Activated CD8-positive, alpha-beta memory T cell treated with anti-CD3 and anti-CD28 coated beads for 1 hour (primary cell): ENCODE measurements at regions not wholly inside any gene's neighbourhood (a gene's known extent, or its start where the extent isn't known, plus 50 kb on each side); places are given as distances from the start of the nearest gene placed in this dataset.

ENCODE experiments used
- DNase-seq, 2 donors: peaks; one replicate each; pipeline ENCODE4 v3.0.0-alpha.2; 2020; ENCODE audit warnings: low read depth in 1 of 2; ENCODE audit errors: extremely low read depth in 1 of 2

DNA sequence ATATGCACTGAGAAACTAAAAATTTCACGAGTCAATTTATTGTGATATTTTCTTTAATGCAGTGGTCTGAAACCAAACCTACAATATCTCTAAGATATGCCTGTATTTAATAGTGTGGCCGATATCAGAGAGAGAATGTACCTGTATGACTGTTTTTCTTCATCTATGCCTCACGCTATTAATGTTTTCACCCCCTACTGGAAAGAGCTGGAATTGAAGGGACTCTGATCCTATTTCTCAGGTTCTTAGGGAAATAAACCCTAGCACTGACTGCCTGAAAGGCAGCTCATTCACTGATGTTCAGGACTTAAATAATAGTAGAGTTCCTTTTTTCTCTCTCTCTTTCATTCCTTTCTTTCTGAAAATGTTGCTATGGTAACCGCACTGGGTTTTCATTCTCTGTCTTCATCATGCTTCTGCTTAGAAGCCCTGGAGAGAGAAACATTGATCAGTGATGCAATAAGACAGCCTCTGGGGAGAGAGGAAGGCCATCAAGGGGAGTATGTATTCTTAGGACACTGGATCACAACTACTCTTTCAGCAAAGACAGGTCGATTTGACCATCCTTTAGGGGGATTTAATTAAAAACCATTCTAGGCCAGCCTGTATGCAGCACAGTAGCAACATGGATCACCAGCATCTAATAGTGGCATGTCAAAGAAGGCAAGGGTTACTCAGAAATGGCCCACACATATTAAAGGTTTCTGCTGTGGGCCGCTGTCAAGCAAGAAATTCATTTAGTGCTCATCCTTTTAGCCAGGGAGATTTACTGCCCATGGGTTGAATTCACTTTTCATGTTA is 1135.7 kb downstream of the IGSF11 start:
- no peak for DNase-seq

DNA sequence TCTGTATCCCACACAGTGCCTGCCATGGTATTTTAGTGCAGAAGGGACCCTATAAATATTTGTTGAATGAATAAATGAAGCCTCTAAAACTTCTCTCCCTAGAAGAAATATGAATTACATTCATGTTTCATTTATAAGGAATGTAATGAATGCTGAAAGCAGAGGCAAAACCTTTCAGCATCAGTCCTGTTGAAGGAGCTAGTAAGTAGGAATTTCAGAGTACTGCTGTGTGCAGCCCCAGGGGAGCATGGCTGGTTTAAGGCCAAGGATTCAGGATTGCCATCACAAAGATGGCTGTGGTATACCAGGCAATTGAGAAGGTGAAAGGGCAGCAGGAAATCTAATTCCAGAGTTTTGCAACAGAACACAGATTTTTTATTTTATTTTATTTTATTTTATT is 1131.4 kb downstream of the IGSF11 start:
- no peak for DNase-seq

DNA sequence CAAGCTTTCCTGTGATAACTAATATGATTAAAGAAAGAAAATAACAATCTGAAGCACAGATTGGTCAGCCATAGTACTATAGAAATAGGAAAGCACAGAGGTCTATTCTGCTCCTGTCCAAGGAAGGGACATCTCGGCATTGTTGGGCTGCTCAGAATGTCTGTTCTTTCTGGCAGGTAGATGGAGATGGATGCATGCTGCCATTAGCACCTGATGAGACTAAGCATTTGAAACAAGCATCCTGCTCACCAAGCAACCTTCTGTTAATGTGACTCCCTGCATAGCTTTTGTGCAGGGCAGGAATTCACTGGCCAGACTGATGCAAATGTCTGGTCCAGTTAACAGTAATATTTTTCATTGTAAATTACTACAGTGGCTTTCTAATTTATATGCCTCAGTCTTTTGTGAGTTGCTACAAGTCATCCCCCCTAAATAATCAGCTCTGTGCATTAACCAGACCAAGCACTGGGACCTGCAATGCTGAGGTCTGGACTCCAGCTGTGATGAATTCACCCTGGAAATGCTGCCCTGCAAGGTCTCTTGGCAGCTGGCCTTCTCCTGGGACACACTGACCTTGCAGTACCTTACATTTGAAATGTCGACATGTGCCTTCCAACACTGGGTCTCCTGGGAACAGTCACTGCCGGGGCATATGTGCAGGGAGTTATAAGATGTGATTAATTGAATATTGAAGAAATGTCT is 1123.7 kb downstream of the IGSF11 start:
- no peak for DNase-seq

DNA sequence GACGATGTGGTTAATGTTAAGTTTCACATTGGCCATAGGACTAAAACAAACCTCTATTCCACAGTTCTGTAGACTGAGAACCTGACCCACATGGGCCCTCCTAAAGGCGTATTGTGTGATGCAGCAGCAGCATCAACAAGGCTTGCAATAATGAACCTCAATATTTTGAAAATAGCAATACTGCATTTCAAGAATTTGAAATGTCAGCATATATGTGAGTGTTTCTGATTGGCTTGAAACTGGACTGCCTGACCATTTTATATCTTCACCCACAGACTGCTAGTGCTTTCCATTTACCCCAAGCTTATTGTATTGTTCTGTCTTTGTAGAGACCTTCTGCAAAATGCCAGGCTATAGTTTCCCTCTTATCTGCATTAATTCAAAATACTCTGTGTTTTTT is 1122.3 kb downstream of the IGSF11 start:
- no peak for DNase-seq

DNA sequence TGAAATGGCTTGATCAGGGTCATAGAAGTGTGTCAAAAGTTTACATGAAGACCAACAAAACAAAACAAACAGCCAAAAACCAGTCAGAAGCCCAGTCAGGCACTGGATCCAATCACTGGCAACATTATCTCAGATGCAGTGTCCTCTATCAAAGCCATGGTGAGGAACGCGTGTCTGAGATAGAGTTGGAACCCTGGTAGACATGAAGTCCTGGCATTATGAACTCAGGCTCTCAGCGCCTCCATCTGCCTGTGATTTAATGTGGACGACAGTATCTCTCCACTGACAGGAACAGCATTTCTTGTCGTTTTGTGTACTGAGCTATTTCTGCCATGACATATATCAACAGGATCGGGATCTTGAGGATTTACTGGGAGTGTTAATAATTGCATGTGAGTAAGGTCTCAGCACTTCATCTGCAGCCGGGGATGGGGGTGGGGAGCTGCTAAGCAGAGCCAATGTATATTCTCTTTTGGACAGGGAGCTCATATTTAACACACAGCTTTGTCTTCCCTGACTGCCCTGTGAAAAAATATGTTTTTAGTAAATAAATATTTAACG is 1120.0 kb downstream of the IGSF11 start:
- DNase-seq, result no peak

DNA sequence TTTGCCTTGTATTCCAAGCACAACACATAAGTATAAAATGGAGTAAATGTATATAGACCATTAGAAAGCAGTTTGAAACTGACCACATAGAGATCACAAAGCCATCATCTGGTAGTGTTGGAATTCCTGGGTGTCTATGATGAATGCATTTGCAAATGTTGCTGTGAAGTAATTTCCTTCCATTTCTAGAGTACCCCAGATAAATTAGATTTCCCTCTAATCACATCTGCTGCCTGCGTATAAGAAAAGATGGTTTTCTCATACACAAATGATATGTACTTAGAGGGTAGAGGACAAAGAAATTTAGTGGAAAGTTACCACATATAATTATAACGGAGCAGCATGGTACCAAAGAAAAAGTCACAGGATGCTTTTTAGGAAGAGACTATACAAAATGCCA is 1117.8 kb downstream of the IGSF11 start:
- DNase-seq, result no peak

DNA sequence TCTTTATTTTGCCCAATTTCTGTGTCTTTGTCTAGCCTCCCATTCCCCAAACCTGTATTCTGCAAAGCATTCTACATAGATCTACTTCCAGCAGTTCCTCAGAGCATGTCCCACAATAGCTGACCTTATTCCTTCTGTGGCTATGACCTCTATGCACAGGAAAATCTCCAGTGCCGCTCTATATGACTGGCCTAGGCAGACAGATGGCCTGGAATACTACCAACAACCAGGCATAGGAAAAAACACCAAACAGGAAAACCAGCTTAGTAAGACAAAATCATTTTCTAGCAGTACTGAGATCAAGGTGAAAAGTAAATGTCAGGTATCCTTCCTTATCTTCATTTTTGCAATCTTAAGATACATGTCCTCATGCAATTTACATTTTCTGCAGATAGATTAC is 1115.0 kb downstream of the IGSF11 start:
- DNase-seq, result no peak

DNA sequence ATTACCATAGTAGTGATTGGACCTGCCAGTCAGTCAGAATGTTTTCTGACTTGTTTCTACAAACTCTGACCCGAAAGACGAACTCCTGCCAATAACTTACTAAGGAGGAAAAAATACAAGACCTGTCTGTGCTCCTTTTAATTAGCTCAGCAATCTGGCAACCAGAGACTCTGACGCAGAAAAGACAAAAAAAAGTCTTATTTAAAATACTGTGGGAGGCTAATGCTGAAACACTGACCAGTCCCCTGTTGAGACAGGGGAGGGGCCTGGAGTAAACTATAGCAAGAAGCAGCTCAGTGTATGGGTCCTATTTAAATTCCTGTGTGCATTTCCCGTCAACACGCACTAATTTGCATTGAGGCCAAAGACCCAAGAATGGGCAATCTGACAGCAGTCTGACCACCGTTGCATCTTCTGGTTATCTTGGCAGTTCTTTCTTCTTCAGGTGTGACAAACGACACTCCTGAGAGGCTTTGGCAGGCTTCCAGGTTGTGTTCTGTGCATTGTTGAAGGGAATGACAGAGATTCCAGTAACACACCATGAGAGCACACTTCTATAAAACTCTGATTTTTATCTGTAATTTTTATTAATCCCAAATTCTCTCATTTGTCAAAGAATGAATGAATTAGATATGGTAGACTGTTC is 1114.3 kb downstream of the IGSF11 start:
- DNase-seq, result no peak

DNA sequence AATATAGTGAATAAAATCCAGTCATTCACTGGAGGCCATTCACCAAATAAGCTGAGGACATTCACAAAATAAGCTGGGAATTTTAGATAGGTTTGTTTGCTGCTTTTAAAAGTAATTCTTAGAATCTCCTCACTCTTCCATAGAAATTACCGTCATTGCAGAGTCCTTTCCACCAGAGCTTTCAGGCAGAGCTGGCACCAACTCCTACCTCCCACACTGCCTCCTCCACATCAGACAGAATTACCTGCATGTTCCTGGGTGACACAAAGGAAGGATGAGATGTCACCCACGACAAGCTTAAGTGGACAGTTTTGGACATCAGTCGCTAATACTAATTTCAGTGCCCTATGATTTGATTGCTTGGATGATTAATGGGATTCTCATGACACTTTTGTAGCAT is 1113.2 kb downstream of the IGSF11 start:
- no peak for DNase-seq

DNA sequence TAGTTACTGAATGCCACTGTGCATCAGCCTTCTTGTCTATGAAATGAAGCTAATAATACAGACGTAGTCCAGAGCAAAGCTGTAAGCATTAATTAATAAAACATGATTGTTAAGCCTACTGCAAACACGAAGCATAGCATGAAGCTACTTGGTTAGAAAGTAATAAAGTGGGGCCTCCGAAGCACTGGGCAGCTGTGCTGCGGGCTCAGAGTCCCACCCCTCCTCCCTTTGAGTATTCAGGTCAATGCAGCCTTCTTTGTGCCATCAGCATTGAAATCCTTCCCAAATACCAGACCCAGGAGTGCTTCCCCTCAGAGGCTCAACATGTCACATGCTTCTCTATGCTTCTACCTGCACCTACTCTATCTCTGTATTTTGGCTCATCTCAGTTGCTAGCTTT is 1112.6 kb downstream of the IGSF11 start:
- DNase-seq, result no peak

DNA sequence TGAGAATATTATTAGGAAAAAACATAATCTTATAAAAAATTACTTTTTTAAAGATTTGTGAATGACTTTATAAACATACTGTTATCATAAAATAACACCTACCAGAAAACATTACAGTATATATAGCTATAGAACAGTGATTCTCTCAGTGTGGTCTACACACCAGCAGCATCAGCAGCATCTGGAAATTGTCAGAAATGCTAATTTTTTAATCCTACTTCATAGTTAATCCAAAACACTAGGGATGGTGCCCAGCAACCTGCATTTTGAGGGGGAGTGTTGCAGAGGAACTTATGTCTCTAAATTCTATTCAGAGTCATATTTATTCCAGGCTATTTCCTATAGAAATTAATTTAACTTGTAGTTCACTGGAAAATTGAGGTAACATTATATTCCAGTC is 1107.8 kb downstream of the IGSF11 start:
- DNase-seq, result no peak

DNA sequence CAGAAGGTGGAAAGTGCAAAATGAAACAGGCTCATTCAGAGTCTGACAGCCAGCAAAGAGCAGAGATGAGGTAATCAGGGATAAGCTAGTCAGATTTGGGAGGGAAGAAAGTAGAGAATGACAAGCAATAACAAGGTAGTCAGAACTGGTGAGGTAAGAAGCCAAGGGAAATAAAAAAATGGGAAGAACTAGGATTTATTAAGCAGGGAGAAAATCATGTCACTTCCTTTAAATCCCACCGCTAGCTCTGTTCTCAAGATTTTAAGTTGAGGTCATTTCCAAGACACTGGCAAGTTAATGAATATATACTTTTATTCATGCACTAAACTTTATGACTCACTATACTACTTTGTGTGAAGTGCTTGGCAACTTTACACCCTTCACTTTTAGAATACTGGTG is 1106.8 kb downstream of the IGSF11 start:
- DNase-seq, result no peak

DNA sequence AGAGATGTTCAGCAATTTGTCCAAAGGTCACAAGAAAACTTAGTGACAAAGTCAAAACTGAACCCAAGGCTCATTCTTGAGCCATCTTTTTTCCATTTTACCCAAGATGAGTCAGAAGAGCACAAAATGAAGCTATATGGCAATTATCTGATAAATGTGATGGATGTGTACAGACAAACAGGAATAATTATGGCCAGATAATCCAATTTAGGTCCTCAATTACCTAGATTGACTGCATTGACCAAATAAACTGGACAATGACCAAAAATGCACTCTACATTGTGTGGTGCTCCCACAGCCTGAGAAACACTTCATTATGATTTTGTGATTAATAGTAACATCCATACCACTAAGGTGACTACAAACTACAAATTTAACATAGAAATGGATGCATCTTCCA is 1105.8 kb downstream of the IGSF11 start:
- DNase-seq, result no peak

DNA sequence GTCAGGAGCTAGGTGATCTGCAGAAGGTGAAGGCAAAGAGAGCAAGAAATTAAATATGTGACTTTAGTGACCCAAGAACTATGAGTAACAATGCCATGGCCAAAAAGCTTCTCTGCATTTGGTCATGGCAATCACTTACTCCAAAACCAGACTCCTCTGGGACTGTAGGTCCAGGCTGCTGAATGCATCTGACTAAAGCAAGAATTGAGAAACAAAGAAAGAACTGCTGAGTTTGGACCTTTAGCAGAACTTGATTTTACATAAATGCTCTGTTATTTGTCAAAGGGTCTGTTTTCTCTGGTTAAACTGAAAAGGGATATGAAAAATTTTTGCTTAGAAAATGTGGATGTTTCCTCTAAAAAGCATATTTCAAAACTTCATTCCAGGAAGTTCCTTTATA is 1102.2 kb downstream of the IGSF11 start:
- DNase-seq, result no peak

DNA sequence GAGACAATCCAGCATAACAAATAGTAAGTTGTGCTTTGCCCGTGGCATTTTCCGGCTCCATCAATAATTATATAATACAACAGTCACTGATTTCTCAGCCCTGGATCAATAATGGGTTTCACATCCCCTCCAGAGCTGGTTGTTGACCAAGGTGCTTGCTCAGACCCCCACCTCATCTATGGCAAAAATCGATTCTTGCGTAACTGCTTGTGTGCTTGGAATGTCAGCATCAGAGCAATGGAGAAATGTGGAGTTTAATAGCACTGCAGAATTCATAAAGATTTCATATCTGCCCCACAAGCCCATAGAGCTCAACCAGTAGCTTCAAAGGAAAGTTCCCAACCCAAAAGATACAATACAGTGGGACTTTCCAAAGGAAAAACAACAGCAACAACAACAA is 1098.5 kb downstream of the IGSF11 start:
- no peak for DNase-seq

DNA sequence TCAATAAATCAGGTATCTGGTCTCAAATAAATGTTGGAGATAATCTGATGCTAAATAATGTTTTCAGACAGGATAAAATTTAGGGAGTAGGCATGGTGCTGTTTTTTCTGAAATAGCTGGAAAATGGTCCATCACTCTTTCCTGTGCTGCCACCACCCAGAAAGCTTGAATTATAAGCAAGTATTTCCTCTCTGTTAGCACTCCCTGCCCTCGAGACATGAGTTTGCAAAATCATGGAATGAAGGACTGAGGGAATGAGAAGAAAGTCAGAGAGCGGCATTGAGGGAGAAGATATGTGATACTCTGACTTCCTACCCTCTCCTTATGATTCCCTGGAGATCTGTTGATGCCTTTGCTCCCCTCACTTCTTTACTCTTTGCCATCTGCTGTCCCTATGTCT is 1095.7 kb downstream of the IGSF11 start:
- DNase-seq, result no peak

DNA sequence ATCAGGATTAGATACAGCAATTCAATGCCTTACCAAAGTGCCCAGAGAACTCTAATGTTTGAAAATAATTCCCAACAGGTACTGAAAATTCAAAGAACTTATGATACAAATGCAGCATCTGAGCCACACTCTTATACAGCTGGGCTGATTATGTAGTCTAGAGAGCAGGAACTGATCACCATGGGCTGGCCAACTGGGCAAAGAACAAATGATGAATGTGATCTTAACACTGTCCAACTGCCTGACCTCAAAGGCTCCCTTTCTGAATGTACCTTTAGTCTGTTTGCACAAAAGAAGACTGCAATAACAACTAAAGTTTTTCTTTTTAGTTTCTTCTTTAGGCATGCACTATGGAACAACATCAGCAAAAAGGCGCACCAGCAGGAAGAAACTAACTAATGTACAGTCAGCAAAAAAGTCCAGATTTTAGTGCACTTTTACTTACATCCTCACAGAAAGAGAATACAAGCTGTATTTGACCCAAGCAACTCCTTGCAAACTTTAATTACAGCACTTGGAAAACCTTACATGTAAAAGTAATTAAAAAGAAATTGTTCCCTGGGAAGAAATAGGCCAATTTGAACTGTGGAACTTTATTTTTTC is 1095.1 kb downstream of the IGSF11 start:
- DNase-seq, result no peak

DNA sequence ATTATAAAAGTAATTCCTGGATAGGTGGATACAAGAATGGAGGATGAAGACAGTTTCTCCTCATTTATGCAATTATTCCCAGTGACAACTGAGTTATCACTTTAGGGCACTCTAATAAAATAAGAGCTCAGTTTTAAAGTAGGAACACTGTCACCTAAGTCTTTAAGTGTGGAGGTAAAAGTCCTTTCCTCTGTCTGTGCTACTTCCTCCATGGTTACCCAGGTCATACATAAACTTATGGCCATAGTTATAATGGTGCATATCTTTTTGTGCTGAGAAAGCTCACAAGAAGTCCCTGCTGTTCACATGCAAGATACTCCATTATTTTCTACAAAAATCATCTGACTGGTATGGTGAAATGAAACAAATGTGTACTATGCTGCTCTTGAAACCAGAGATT is 1093.6 kb downstream of the IGSF11 start:
- no peak for DNase-seq

DNA sequence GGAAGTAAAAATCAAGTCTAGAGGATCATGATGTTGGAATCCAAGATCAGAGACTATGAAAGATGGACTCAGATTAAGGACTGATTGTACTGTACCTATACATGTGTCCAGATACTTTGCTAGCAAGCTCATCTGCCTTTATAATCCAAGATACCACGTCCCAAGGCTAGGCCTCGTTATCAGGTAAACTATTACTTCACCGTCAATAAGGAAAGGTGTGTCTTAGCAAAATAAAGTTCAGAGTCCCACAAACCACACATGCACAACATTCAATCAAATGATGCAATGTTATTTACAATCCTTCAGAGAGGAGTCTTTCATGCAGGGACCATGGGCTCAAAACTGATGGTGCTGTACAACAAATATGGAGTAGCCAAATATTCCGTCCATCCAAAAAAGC is 1092.9 kb downstream of the IGSF11 start:
- no peak for DNase-seq

DNA sequence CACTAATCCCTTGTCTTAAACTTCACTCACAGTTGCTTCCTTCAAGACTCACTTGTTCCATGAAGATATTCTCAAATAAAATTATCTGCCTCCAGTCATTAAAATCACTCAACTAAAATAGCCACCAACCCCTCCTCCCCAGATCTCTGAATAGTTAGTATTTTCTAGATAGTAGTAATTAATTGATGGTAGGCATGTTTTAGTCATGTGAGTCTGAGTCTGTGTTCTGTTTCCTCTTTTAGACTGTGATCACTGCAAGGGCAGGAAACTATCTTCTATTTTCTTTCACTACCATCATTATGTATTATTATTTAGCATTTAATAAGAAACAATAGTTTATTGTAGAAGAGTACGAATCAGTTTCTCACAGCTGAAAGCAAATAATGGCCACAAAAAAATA is 1080.5 kb downstream of the IGSF11 start:
- no peak for DNase-seq

DNA sequence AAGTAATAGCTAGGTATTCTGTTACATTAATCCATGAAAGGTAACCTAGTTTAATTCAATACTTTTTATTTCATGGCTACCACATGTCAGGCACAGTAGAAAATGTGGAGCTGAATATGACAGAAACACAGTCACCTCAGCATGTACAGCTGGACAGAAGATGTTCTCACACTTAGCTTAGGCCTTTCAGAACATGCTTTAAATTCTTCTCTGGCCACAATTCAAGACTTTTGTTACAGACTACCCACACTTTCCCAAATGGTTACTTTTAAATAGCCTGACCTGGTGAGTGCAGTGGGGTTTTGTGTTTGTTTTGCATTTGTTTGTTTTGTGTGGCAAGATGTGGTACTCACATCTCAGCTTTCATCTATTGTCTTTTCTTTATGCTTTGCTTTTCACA is 1079.5 kb downstream of the IGSF11 start:
- no peak for DNase-seq
